Liver (tissue), 8 donors: ENCODE measurements at regions not wholly inside any gene's neighbourhood (a gene's known extent, or its start where the extent isn't known, plus 50 kb on each side); places are given as distances from the start of the nearest gene placed in this dataset.

Source experiments
- DNase-seq: peaks from one replicate; pipeline ENCODE4 v3.0.0-alpha.2; 2017; ENCODE audit warnings: low spot score
- H3K27ac ChIP-seq, 2 donors: one replicate each; pipeline ENCODE4 v1.7.0; 2013; ENCODE audit warnings: inconsistent platforms in 2 of 2, low read length in 2 of 2, control low read depth in 1 of 2, low read depth in 1 of 2, mild to moderate bottlenecking in 1 of 2
- H3K27me3 ChIP-seq, 4 donors: one replicate each; pipeline versions ENCODE4 v1.6.1 to v1.7.0; 2013; ENCODE audit warnings: low read length in 3 of 4, inconsistent platforms in 1 of 4, mild to moderate bottlenecking in 1 of 4, moderate library complexity in 1 of 4; ENCODE audit not compliant: control insufficient read depth in 4 of 4, insufficient read depth in 4 of 4
- H3K36me3 ChIP-seq, 4 donors: one replicate each; pipeline versions ENCODE4 v1.6.1 to v1.7.0; 2013; ENCODE audit warnings: low read length in 3 of 4, mild to moderate bottlenecking in 3 of 4, low read depth in 1 of 4, moderate library complexity in 1 of 4; ENCODE audit not compliant: control insufficient read depth in 4 of 4, insufficient read depth in 3 of 4
- H3K4me1 ChIP-seq, 4 donors: one replicate each; pipeline versions ENCODE4 v1.6.1 to v1.7.0; 2013; ENCODE audit warnings: low read length in 3 of 4, mild to moderate bottlenecking in 3 of 4, moderate library complexity in 1 of 4; ENCODE audit not compliant: control insufficient read depth in 4 of 4, insufficient read depth in 4 of 4
- H3K4me3 ChIP-seq, 3 donors: one replicate each; pipeline versions ENCODE4 v1.6.1 to v1.7.0; 2013; ENCODE audit warnings: low read length in 3 of 3, control low read depth in 1 of 3, low read depth in 1 of 3, mild to moderate bottlenecking in 1 of 3
- H3K9ac ChIP-seq, 2 donors: one replicate each; pipeline ENCODE4 v1.7.0; 2013; ENCODE audit warnings: low read length in 2 of 2, mild to moderate bottlenecking in 2 of 2, moderate library complexity in 2 of 2, control low read depth in 1 of 2, low read depth in 1 of 2
- H3K9me3 ChIP-seq, 4 donors: one replicate each; pipeline versions ENCODE4 v1.6.1 to v1.7.0; 2013; ENCODE audit warnings: low read length in 3 of 4; ENCODE audit not compliant: control insufficient read depth in 4 of 4
- ATF3 ChIP-seq: IDR thresholded peaks from 2 replicates; pipeline ENCODE4 v1.6.1; 2016; ENCODE audit warnings: antibody characterized with exemption
- CTCF ChIP-seq: fragments of 150-350 bp; IDR thresholded peaks from 2 replicates; pipeline ENCODE4 v1.5.1; 2017; ENCODE audit warnings: improper control_type of control experiment, low read depth, low read length; ENCODE audit not compliant: missing input control
- EGR1 ChIP-seq, 2 donors: IDR thresholded peaks; 2 replicates each; pipeline ENCODE4 v1.6.1; 2016 to 2018; ENCODE audit warnings: antibody characterized with exemption in 2 of 2, low read depth in 2 of 2
- FOXA1 ChIP-seq: IDR thresholded peaks from 2 replicates; pipeline ENCODE4 v1.6.1; 2016; ENCODE audit warnings: antibody characterized with exemption
- FOXA2 ChIP-seq: IDR thresholded peaks from 2 replicates; pipeline ENCODE4 v1.6.1; 2016; ENCODE audit warnings: antibody characterized with exemption
- HNF4A ChIP-seq, 2 donors: conservative IDR thresholded peaks; 2 replicates each; pipeline ENCODE4 v1.6.1; 2016; ENCODE audit warnings: antibody characterized with exemption in 2 of 2, mild to moderate bottlenecking in 2 of 2
- HNF4G ChIP-seq: IDR thresholded peaks from 2 replicates; pipeline ENCODE4 v1.6.1; 2016; ENCODE audit warnings: antibody characterized with exemption
- JUND ChIP-seq, 2 donors: IDR thresholded peaks; 2 replicates each; pipeline ENCODE4 v1.6.1; 2016; ENCODE audit warnings: antibody characterized with exemption in 2 of 2
- MAX ChIP-seq: IDR thresholded peaks from 2 replicates; pipeline ENCODE4 v1.6.1; 2016; ENCODE audit warnings: antibody characterized with exemption
- REST ChIP-seq: IDR thresholded peaks from 2 replicates; pipeline ENCODE4 v1.6.1; 2016; ENCODE audit warnings: antibody characterized with exemption, mild to moderate bottlenecking
- SP1 ChIP-seq: IDR thresholded peaks from 2 replicates; pipeline ENCODE4 v1.6.1; 2018; ENCODE audit warnings: antibody characterized with exemption, mild to moderate bottlenecking
- YY1 ChIP-seq: IDR thresholded peaks from 2 replicates; pipeline ENCODE4 v1.6.1; 2016; ENCODE audit warnings: antibody characterized with exemption, mild to moderate bottlenecking
- ZBTB33 ChIP-seq: IDR thresholded peaks from 2 replicates; pipeline ENCODE4 v1.6.1; 2016; ENCODE audit warnings: antibody characterized with exemption
- WGBS: extraction: QIAGEN DNeasy Blood & Tissue Kit; methylation state at CpG from one replicate; pipeline ENCODE4 v1.1.7; 2013; 5-methylcytosine and 5-hydroxymethylcytosine counted together
- donor health status: healthy.
- donor health status: healthy.
- donor health status: healthy.
- donor health status: healthy.
- donor health status: healthy.

- no peak for TF ChIP-seq MAX
- TF ChIP-seq CTCF = no peak
- TF ChIP-seq EGR1 (IDR thresholded peaks at IDR 0.05; ENCODE audit: low read depth in 2 of 2) = no peak
- TF ChIP-seq FOXA1 = no peak
- TF ChIP-seq HNF4A (conservative IDR thresholded peaks at IDR 0.05) = no peak
Measured at GRCh38 chr3:168997488-168997887, 666.0 kb downstream of the MECOM start (continued).

- no peaks in the 10 kb centered on the region for H3K9me3 ChIP-seq
- no peak overlapping the region for H3K4me3 ChIP-seq
- H3K4me1 ChIP-seq = peaks cover 0 to 2% (median 0%) of the 10 kb centered on the region in 4 donors
- no peak overlapping the region for H3K9ac ChIP-seq
- 61% methylated on average over 3 of the region's 3 CpGs for WGBS
- no peak for DNase-seq
- no peaks in the 10 kb centered on the region for H3K36me3 ChIP-seq
- no peak for TF ChIP-seq REST
- no peak for TF ChIP-seq ATF3
- TF ChIP-seq JUND (IDR thresholded peaks at IDR 0.05) = no peak
- TF ChIP-seq SP1 = no peak
- TF ChIP-seq FOXA2 = no peak
- TF ChIP-seq FOXA1 = no peak
- TF ChIP-seq HNF4G = no peak
- TF ChIP-seq ZBTB33 = no peak
- no peak for TF ChIP-seq CTCF
- no peak for TF ChIP-seq YY1
- no peak overlapping the region for H3K27ac ChIP-seq
- no peaks in the 10 kb centered on the region for H3K27me3 ChIP-seq
Measured at GRCh38 chr3:168996622-168997021, 666.9 kb downstream of the MECOM start.
